Subcutaneous abdominal adipose tissue (tissue), 5 donors: ENCODE measurements at regions not wholly inside any gene's neighbourhood (a gene's known extent, or its start where the extent isn't known, plus 50 kb on each side); places are given as distances from the start of the nearest gene placed in this dataset.
A peak's percentile ranks its signal among the peaks of the same experiment; 100 is the strongest.

Experiments used
- H3K27ac ChIP-seq: one replicate; pipeline ENCODE4 v1.7.0; 2013; ENCODE audit warnings: low read depth, mild to moderate bottlenecking, inconsistent platforms, low read length, moderate library complexity
- H3K27me3 ChIP-seq, 5 donors: one replicate each; pipeline ENCODE4 v1.7.0; 2013; ENCODE audit warnings: low read length in 5 of 5, inconsistent platforms in 1 of 5; ENCODE audit not compliant: control insufficient read depth in 5 of 5, insufficient read depth in 4 of 5
- H3K36me3 ChIP-seq, 5 donors: one replicate each; pipeline ENCODE4 v1.7.0; 2013; ENCODE audit warnings: low read length in 5 of 5; ENCODE audit not compliant: control insufficient read depth in 5 of 5, insufficient read depth in 5 of 5
- H3K4me1 ChIP-seq, 5 donors: one replicate each; pipeline ENCODE4 v1.7.0; 2013; ENCODE audit warnings: low read length in 5 of 5, mild to moderate bottlenecking in 3 of 5, moderate library complexity in 1 of 5; ENCODE audit not compliant: control insufficient read depth in 5 of 5, insufficient read depth in 5 of 5
- H3K4me3 ChIP-seq, 5 donors: one replicate each; pipeline ENCODE4 v1.7.0; 2013; ENCODE audit warnings: low read length in 5 of 5, low read depth in 1 of 5
- H3K9ac ChIP-seq, 5 donors: one replicate each; pipeline ENCODE4 v1.7.0; 2013; ENCODE audit warnings: low read length in 5 of 5, mild to moderate bottlenecking in 4 of 5, moderate library complexity in 3 of 5
- H3K9me3 ChIP-seq, 5 donors: one replicate each; pipeline ENCODE4 v1.7.0; 2013; ENCODE audit warnings: low read length in 5 of 5; ENCODE audit not compliant: control insufficient read depth in 5 of 5
- donor health status: healthy.
- donor health status: healthy.
- donor health status: healthy.
- donor health status: healthy.
- donor health status: healthy.

DNA sequence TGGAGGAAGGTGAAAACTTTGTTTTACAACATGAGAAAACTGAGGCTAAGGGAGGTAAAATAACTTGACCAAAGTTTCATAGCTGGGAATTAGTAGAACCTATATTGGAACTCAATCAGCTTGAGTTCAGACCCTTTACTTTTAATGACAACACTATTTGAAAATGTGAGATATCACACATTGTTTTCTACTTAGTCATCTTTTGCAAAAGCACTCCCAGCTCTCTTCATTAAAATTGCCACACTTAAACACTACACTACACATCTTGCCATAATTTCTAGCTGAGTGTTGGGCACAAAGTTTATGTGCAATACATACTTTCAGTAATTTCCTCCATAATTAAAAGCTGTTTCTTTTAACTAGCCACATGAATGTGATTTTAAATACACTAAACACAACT is 230.4 kb upstream of the DCBLD2 start:
- no peaks in the 10 kb centered on the region for H3K9me3 ChIP-seq
- H3K4me1 ChIP-seq, result peaks cover 0 to 13% (median 8%) of the 10 kb centered on the region in 5 donors
- H3K9ac ChIP-seq, result no peak overlapping the region
- no peak overlapping the region for H3K4me3 ChIP-seq
- H3K27me3 ChIP-seq, result no peaks in the 10 kb centered on the region
- no peaks in the 10 kb centered on the region for H3K36me3 ChIP-seq
- no peak overlapping the region for H3K27ac ChIP-seq

DNA sequence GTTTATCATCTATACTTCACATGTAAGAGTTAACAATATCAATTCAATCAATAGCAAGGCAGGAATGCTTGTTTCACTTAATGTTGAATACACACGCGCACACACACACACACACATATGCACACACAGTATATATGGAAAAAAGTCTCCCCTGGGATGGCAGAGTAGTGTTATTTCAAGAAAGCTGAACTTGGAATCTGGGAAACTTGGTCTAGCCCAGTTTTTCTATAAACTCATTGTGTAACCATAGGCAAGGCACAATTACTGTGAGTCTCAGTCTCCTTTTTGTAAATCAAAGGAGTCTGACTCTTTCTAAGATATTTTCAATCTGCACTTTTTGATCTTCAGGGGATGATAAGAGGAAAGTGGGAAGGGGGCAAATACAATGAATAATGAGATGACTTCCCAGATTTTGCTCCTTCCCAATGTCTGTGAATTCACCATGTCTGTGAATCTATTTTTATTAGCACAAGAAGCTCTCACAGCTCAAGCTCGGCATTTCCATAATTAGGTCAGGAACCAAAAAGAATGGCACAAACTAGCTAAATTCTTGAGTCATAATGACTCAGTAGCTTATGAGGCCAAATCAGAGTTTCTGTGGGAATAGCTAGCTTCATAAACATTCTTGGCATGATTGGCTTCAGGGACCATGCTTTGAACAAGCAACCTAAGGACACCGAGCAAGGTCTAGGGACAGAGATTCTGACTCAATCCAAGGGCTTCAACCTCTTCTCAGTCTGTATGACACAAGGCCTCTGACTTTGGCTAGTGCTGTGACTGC is 227.4 kb upstream of the DCBLD2 start:
- no peak overlapping the region for H3K4me3 ChIP-seq
- no peaks in the 10 kb centered on the region for H3K9me3 ChIP-seq
- H3K36me3 ChIP-seq, result no peaks in the 10 kb centered on the region
- H3K27ac ChIP-seq, result peak overlapping the region; percentile 55
- peaks cover 0 to 13% (median 8%) of the 10 kb centered on the region in 5 donors for H3K4me1 ChIP-seq
- H3K9ac ChIP-seq, result no peak overlapping the region
- no peaks in the 10 kb centered on the region for H3K27me3 ChIP-seq

DNA sequence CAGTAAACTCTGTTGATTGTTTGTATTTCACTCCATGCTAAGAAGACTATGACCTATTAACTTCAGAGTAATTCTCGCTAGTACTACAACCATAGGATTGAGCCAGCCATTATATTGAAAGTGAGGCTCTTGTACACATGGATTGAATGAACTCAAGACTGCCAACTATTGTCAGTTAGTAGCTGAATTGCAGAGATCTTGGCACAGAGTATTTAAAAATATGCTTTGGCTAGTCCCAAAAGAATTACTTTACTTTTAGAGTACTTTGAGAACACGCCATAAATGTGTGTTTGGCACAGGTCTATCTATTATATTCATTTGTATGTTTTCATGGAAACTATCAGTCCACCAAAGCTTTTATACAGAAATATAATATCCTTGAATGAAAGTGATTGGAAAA is 226.7 kb upstream of the DCBLD2 start:
- Histone ChIP-seq H3K4me3 (no peak overlapping the region), H3K4me1 (peaks cover 0 to 13% (median 8%) of the 10 kb centered on the region in 5 donors), H3K9ac (no peak overlapping the region), H3K9me3 (no peaks in the 10 kb centered on the region), H3K27ac (peak overlapping the region; percentile 55), H3K27me3 (no peaks in the 10 kb centered on the region), H3K36me3 (no peaks in the 10 kb centered on the region)

DNA sequence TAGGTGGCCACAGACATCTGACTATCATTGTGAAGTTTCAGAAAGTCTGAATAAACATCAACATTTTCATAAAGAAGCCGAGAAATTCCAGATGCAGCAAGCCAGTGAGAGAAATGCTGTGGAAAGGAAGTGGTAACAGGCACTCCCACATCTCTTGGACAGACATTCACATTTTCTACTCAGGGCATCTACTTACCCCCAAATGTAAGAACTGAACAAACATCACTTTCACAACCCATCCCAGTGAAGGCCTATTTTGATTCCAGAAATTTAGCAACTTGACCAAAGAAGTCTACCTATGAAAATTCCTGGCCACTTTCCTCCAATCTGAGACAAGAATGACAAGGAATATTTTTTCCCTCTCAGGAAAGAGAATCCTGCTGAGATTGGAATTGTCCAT is 224.8 kb upstream of the DCBLD2 start:
- Histone ChIP-seq H3K4me3 (no peak overlapping the region), H3K4me1 (peaks cover 0 to 13% (median 8%) of the 10 kb centered on the region in 5 donors), H3K36me3 (no peaks in the 10 kb centered on the region), H3K9ac (no peak overlapping the region), H3K9me3 (no peaks in the 10 kb centered on the region), H3K27ac (no peak overlapping the region), H3K27me3 (no peaks in the 10 kb centered on the region)

DNA sequence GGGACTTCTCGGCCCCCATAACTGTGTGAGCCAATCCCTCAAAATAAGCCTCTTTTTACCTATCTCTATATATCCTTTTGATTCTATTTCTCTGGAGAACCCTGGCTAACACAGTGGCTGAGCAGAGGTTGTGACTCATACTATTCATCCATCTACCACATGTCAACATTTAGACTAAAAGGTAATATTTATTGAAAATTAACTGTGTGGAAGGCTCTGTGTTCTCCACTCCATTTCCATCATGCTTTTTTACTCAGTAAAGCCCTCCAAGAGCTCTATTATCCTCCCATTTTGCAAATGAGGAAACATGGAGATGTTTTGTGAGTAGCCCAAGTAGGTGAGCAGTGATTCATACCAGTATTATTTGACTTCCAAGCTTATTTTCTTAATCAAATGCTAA is 217.9 kb upstream of the DCBLD2 start:
- Histone ChIP-seq H3K9ac (no peak overlapping the region), H3K4me3 (no peak overlapping the region), H3K4me1 (no peaks in the 10 kb centered on the region), H3K27ac (no peak overlapping the region), H3K9me3 (peaks cover 0 to 9% (median 7%) of the 10 kb centered on the region in 5 donors), H3K27me3 (peaks cover 0 to 2% (median 0%) of the 10 kb centered on the region in 5 donors), H3K36me3 (no peaks in the 10 kb centered on the region)

DNA sequence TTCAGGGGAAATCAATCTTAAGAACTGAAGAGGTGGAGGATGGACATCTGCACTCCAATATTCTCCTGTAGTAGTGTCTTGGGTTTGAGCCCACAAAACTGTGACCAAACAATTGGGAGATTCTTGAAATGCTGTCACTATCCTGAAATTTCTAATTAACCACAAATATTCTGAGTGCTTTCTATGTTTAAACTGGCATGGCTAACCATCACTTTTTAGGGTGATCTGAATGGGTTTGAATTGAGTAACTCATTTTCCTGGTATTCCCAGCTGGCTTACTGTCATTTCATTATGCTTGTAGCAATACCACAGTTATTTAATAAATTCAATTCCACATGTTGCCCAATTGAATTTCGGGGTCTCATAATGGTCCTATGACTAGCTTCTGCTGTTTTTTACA is 216.9 kb upstream of the DCBLD2 start:
- no peak overlapping the region for H3K27ac ChIP-seq
- no peak overlapping the region for H3K9ac ChIP-seq
- H3K4me3 ChIP-seq, result no peak overlapping the region
- H3K36me3 ChIP-seq, result no peaks in the 10 kb centered on the region
- no peaks in the 10 kb centered on the region for H3K4me1 ChIP-seq
- H3K9me3 ChIP-seq, result peaks cover 0 to 18% (median 8%) of the 10 kb centered on the region in 5 donors
- H3K27me3 ChIP-seq, result peaks cover 0 to 2% (median 0%) of the 10 kb centered on the region in 5 donors

DNA sequence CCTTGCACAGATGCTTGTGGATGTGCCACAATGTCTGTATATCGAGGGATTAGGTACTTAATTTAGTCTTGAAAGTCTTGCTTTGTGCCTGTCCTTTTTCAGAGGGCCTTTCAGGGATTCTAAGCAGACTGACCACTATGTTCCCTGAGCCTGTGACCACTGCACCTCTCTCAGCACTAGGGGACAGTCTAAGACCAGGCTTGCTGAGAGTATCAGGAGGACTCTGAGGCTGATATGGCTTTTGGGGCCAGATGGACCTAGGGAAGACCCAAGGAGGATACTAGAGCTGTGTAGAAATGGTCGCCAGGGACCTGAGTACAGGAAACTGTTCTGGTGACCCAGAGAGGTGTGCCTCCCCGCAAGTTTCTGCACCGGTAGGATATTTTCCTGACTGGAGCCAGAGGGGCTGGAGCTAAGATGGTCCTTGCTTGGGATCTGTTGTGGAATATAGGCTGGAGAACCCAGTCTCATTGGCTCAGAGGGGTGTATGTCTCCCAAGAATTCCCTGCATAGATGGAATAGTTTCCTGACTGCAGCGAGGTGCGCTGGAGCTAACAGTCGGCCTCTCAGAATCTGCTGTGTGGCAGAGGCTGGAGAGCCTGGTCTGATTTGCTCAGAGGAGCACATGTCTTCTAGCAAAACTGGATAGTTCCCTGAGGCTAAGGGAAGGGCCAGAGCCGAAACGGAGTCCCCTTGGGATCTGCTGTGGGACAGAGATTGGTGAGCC is 213.2 kb upstream of the DCBLD2 start:
- Histone ChIP-seq H3K27me3 (no peaks in the 10 kb centered on the region), H3K9ac (no peak overlapping the region), H3K27ac (no peak overlapping the region), H3K9me3 (peaks cover 0 to 18% (median 8%) of the 10 kb centered on the region in 5 donors), H3K36me3 (no peaks in the 10 kb centered on the region), H3K4me3 (no peak overlapping the region), H3K4me1 (no peaks in the 10 kb centered on the region)

DNA sequence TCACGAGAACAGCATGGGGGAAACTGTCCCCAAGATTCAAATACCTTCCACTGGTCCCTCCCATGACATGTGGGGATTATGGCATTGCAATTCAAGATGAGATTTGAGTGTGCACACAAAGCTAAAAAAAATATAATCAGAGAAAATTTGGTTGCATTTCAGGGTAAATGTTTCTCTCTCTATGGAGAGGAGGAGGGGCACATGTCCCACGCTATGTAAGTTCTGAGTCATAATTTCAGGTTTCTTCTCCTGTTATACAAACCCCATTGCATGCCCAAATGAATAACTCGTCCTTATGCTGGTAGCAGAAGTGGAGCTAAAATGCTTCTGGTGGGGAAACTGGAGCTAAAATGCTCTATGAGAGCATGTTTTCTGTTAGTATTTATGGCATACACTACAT is 209.7 kb upstream of the DCBLD2 start:
- no peaks in the 10 kb centered on the region for H3K27me3 ChIP-seq
- H3K4me1 ChIP-seq, result peaks cover 0 to 6% (median 0%) of the 10 kb centered on the region in 5 donors
- peaks cover 0 to 18% (median 8%) of the 10 kb centered on the region in 5 donors for H3K9me3 ChIP-seq
- no peak overlapping the region for H3K27ac ChIP-seq
- no peak overlapping the region for H3K9ac ChIP-seq
- H3K36me3 ChIP-seq, result no peaks in the 10 kb centered on the region
- H3K4me3 ChIP-seq, result no peak overlapping the region

DNA sequence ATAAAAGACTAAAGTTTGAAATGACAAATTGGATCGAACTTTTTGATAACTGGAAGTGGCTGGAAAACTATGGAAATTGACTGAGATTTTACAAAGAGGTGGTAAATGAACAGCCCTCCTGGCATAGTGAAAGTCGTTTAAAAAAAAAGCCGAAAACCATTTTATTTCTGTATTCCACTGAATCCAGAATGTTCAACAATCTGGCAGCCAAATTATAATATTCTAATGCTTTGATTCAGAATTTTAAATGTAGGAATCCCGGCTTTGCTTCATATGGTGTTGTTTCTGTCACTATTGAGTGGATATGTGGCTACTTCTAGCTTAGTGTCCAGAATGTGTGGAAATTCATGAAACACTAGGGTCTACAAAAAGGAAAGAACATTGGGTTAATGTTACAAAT is 208.9 kb upstream of the DCBLD2 start:
- Histone ChIP-seq H3K36me3 (no peaks in the 10 kb centered on the region), H3K27me3 (no peaks in the 10 kb centered on the region), H3K4me3 (no peak overlapping the region), H3K9me3 (peaks cover 0 to 18% (median 8%) of the 10 kb centered on the region in 5 donors), H3K4me1 (peaks cover 0 to 6% (median 0%) of the 10 kb centered on the region in 5 donors), H3K9ac (no peak overlapping the region), H3K27ac (no peak overlapping the region)

DNA sequence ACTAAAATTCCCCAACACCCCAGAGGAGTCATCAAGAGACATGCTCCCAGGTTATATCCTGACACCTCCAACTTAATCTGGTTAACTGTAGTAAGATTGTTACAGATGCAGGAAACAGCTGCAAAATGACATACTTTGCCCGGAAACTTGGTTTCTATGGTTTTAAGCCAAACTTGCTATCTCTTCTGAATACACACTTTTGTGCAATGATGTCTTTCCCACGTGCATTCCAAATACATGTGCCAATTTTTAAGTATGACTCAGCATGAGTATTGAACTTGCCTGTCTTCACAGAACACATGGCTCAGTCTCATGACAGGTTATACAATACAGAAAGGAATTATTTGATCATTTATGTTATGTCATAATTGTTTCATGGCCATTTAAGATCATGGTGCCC is 207.0 kb upstream of the DCBLD2 start:
- Histone ChIP-seq H3K27me3 (no peaks in the 10 kb centered on the region), H3K27ac (no peak overlapping the region), H3K36me3 (no peaks in the 10 kb centered on the region), H3K9me3 (peaks cover 0 to under 1% (median 0%) of the 10 kb centered on the region in 5 donors), H3K4me3 (no peak overlapping the region), H3K9ac (no peak overlapping the region), H3K4me1 (peaks cover 0 to 6% (median 0%) of the 10 kb centered on the region in 5 donors)
